Cardiac muscle cell (in vitro differentiated cells and primary cell): ENCODE measurements at regions not wholly inside any gene's neighbourhood (a gene's known extent, or its start where the extent isn't known, plus 50 kb on each side); places are given as distances from the start of the nearest gene placed in this dataset.

Source experiments
- DNase-seq, 2 donors: peaks; one replicate each; pipeline versions ENCODE4 v3.0.0 to v3.0.0-alpha.2; 2010 to 2017; ENCODE audit warnings: low read depth in 1 of 2, low spot score in 1 of 2
- H3K27ac ChIP-seq: fragments of 200-600 bp; sonication (generic); 2 replicates; pipeline ENCODE4 v1.5.1; 2016
- H3K27me3 ChIP-seq: fragments of 200-600 bp; sonication (generic); 2 replicates; pipeline ENCODE4 v1.6.0; 2016; ENCODE audit warnings: control low read depth
- H3K36me3 ChIP-seq: fragments of 200-600 bp; sonication (generic); 2 replicates; pipeline ENCODE4 v1.5.1; 2016; ENCODE audit warnings: control low read depth
- H3K4me1 ChIP-seq: fragments of 200-600 bp; sonication (generic); 2 replicates; pipeline ENCODE4 v1.8.1; 2017; ENCODE audit warnings: low read depth, mild to moderate bottlenecking, mixed run types
- H3K4me3 ChIP-seq: fragments of 200-600 bp; sonication (generic); 2 replicates; pipeline ENCODE4 v1.5.1; 2016; ENCODE audit warnings: mild to moderate bottlenecking
- H3K9me3 ChIP-seq: fragments of 200-600 bp; sonication (generic); 2 replicates; pipeline ENCODE4 v1.5.1; 2017; ENCODE audit warnings: low read depth, mild to moderate bottlenecking, control low read depth
- CTCF ChIP-seq: IDR thresholded peaks from 2 replicates; pipeline ENCODE4 v1.5.1; 2012; ENCODE audit warnings: low read depth, mild to moderate bottlenecking, low read length

GRCh38 chr16:5398203-5398602, 300.6 kb upstream of the EEF2KMT start:
- DNase-seq = no peak
- Histone ChIP-seq H3K4me3 (no peak overlapping the region), H3K9me3 (no peaks in the 10 kb centered on the region), H3K4me1 (no peaks in the 10 kb centered on the region), H3K36me3 (no peaks in the 10 kb centered on the region), H3K27me3 (no peaks in the 10 kb centered on the region), H3K27ac (no peak overlapping the region)
- no peak for TF ChIP-seq CTCF

DNA sequence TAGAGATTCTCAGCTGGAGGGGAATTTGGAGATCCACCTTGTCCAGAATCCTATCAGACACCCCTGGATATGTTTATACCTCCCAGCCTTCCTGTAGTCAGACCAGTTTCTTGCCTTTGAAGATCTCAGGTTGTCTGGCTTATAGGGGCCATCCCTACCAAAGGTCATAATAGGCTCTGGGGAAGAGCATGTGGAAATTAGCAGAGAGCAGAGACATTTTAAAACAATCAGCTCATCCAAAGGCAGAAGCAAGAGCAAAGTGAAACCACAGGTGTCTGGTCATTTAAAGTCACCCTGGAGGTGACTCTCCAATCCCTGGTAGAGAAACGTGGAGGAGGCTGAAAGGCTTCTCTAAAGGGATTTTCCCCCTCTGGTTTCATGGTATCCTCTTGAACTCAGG, 299.3 kb upstream of the EEF2KMT start:
- H3K36me3 ChIP-seq = no peaks in the 10 kb centered on the region
- H3K9me3 ChIP-seq = no peaks in the 10 kb centered on the region
- H3K4me1 ChIP-seq = no peaks in the 10 kb centered on the region
- no peak for DNase-seq
- no peaks in the 10 kb centered on the region for H3K27me3 ChIP-seq
- no peak for TF ChIP-seq CTCF
- H3K27ac ChIP-seq = no peak overlapping the region
- H3K4me3 ChIP-seq = no peak overlapping the region

- Histone ChIP-seq H3K9me3 (no peaks in the 10 kb centered on the region), H3K27me3 (no peaks in the 10 kb centered on the region), H3K36me3 (no peaks in the 10 kb centered on the region), H3K27ac (no peak overlapping the region), H3K4me1 (no peaks in the 10 kb centered on the region), H3K4me3 (no peak overlapping the region)
- DNase-seq = no peak
- TF ChIP-seq CTCF = no peak
These were observed 295.5 kb upstream of the EEF2KMT start for GRCh38 chr16:5393070-5393469.

DNA sequence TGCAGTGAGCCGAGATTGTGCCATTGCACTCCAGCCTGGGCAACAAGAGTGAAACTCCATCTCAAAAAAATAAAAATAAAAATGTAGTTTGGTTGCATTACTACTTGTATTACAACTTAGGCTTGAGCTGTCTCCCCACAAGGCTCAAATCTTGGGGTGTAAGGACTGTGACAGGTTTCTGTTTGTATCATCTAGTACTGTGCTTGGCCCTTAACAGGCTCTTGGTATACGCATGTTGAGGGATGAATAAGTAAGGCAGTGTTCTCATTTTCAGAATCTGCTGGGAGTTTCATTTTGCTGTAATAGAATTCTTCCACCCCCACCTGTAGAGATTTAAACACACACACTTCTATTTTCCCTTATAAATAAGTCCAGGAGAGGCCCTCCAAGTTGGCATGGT, 289.4 kb upstream of the EEF2KMT start:
- no peaks in the 10 kb centered on the region for H3K9me3 ChIP-seq
- no peak for DNase-seq
- no peaks in the 10 kb centered on the region for H3K4me1 ChIP-seq
- H3K27ac ChIP-seq = no peak overlapping the region
- H3K4me3 ChIP-seq = no peak overlapping the region
- no peak for TF ChIP-seq CTCF
- H3K27me3 ChIP-seq = no peaks in the 10 kb centered on the region
- no peaks in the 10 kb centered on the region for H3K36me3 ChIP-seq

DNA sequence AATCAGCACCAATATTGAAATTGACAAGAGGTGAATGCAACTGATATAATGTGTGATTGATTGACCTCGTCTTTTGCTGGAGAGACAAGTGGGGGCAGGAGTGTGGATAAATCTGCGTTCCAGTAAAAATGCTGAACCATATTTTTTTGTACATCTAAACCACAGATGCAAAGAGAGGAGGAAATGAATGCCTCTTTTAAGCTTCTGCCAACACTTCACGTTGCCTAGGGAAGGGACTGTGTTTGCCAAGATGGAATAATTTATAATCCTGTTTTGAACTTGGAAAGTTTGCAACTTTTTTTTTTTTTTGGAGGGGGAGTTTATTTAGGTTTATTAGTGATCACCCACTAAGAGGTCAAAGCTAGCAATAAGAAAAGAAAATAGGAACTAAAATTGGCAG, 288.2 kb upstream of the EEF2KMT start:
- Histone ChIP-seq H3K4me1 (no peaks in the 10 kb centered on the region), H3K27me3 (no peaks in the 10 kb centered on the region), H3K9me3 (no peaks in the 10 kb centered on the region), H3K4me3 (no peak overlapping the region), H3K27ac (no peak overlapping the region), H3K36me3 (no peaks in the 10 kb centered on the region)
- TF ChIP-seq CTCF = no peak
- no peak for DNase-seq

DNA sequence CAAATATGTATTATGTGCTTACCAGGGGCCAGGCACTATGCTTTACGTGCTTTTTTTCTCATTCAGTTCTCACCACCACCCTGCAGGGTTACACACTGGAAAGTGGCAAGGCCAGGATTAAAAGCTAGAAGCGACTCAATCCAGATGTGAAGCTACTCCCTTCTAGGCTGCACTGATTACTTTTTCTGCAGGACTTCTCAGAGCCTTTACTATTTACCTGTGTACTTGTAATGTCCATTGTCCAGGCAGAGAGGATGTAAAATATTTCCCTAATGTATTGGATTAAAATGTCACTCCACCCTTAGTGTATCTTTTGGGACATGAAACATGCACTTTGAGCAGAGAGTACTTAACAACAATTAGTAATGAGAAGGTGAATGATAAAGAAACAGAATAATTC, 287.5 kb upstream of the EEF2KMT start:
- Histone ChIP-seq H3K27ac (no peak overlapping the region), H3K36me3 (no peaks in the 10 kb centered on the region), H3K4me3 (no peak overlapping the region), H3K9me3 (no peaks in the 10 kb centered on the region), H3K27me3 (no peaks in the 10 kb centered on the region), H3K4me1 (no peaks in the 10 kb centered on the region)
- TF ChIP-seq CTCF = no peak
- DNase-seq = no peak
